WTC11 (cell line): ENCODE measurements at regions not wholly inside any gene's neighbourhood (a gene's known extent, or its start where the extent isn't known, plus 50 kb on each side); places are given as distances from the start of the nearest gene placed in this dataset.

Experiments used
- ATAC-seq: fragments of 200-7000 bp; cut with Tn5 transposase; 2 replicates; pipeline ENCODE4 v1.10.0; 2021; ENCODE audit warnings: mild to moderate bottlenecking, moderate library complexity
- CTCF ChIA-PET: fragments of 300-600 bp; sonication (Branson Sonifier 250); formaldehyde crosslinking; loops from one replicate; lab custom pipeline; 2021; ENCODE audit warnings: antibody characterized with exemption; lab: Charles Lee
- POLR2A ChIA-PET: fragments of 350-600 bp; sonication (Branson Sonifier 250); formaldehyde crosslinking; loops from one replicate; lab custom pipeline; 2021; ENCODE audit warnings: antibody characterized with exemption; lab: Charles Lee
- DNase-seq: peaks from one replicate; pipeline ENCODE4 v3.0.0; 2021; ENCODE audit warnings: low spot score
- H3K27ac Mint-ChIP-seq: 2 replicates; pipeline ENCODE4 v1.8.0; 2021; ENCODE audit warnings: mixed read lengths
- H3K27me3 Mint-ChIP-seq: 2 replicates; pipeline ENCODE4 v1.8.0; 2021; ENCODE audit warnings: low read depth, mild to moderate bottlenecking, moderate library complexity, mixed read lengths
- H3K36me3 Mint-ChIP-seq: 2 replicates; pipeline ENCODE4 v1.8.0; 2021; ENCODE audit warnings: mixed read lengths
- H3K4me1 Mint-ChIP-seq: 2 replicates; pipeline ENCODE4 v1.8.0; 2022; ENCODE audit warnings: mixed read lengths
- H3K4me3 Mint-ChIP-seq: 2 replicates; pipeline ENCODE4 v1.8.0; 2021; ENCODE audit warnings: mild to moderate bottlenecking, moderate library complexity, mixed read lengths
- H3K9me3 Mint-ChIP-seq: 2 replicates; pipeline ENCODE4 v1.8.0; 2021; ENCODE audit warnings: mixed read lengths
- ESRRA ChIP-seq: sonication (generic); formaldehyde crosslinking; IDR thresholded peaks from 2 replicates; pipeline ENCODE4 v1.8.1; 2022; ENCODE audit warnings: mild to moderate bottlenecking, missing genetic modification reagents, borderline replicate concordance
- FOXJ3 ChIP-seq: sonication (generic); formaldehyde crosslinking; IDR thresholded peaks from 2 replicates; pipeline ENCODE4 v1.9.0; 2021; ENCODE audit warnings: missing genetic modification reagents, mild to moderate bottlenecking, borderline replicate concordance
- GABPB1 ChIP-seq: sonication (generic); formaldehyde crosslinking; IDR thresholded peaks from 2 replicates; pipeline ENCODE4 v1.8.1; 2023; ENCODE audit warnings: mild to moderate bottlenecking, missing genetic modification reagents
- MYBL2 ChIP-seq: sonication (generic); formaldehyde crosslinking; IDR thresholded peaks from 2 replicates; pipeline ENCODE4 v1.8.1; 2023; ENCODE audit warnings: mild to moderate bottlenecking, moderate library complexity, missing genetic modification reagents
- OVOL2 ChIP-seq: fragments of 250-450 bp; sonication (Bioruptor Pico); IDR thresholded peaks from 2 replicates; pipeline ENCODE4 v1.9.0; 2021; ENCODE audit warnings: mild to moderate bottlenecking, borderline replicate concordance
- TEAD4 ChIP-seq: sonication (generic); formaldehyde crosslinking; IDR thresholded peaks from 2 replicates; pipeline ENCODE4 v1.8.0; 2022; ENCODE audit warnings: mild to moderate bottlenecking, missing genetic modification reagents
- TF ChIP-seq, protein P1 (sequence below): sonication (generic); formaldehyde crosslinking; IDR thresholded peaks from 2 replicates; pipeline ENCODE4 v1.8.1; 2022; ENCODE audit warnings: low read depth, missing genetic modification reagents, borderline replicate concordance
- TF ChIP-seq, protein P2 (sequence below): fragments of 250-450 bp; sonication (Bioruptor Pico); IDR thresholded peaks from 2 replicates; pipeline ENCODE4 v1.9.0; 2021; ENCODE audit warnings: mild to moderate bottlenecking
- TF ChIP-seq, protein P3 (sequence below): sonication (generic); formaldehyde crosslinking; IDR thresholded peaks from 2 replicates; pipeline ENCODE4 v1.8.1; 2023; ENCODE audit warnings: mild to moderate bottlenecking, missing genetic modification reagents
- TF ChIP-seq, protein P4 (sequence below): fragments of 250-450 bp; sonication (Bioruptor Pico); IDR thresholded peaks from 2 replicates; pipeline ENCODE4 v1.8.0; 2021; ENCODE audit warnings: mild to moderate bottlenecking
- TF ChIP-seq, protein P5 (sequence below): sonication (generic); formaldehyde crosslinking; IDR thresholded peaks from 2 replicates; pipeline ENCODE4 v1.8.0; 2022; ENCODE audit warnings: mild to moderate bottlenecking, missing genetic modification reagents
- TF ChIP-seq, protein P6 (sequence below): sonication (generic); formaldehyde crosslinking; IDR thresholded peaks from 2 replicates; pipeline ENCODE4 v1.8.0; 2023; ENCODE audit warnings: mild to moderate bottlenecking, missing genetic modification reagents

DNA sequence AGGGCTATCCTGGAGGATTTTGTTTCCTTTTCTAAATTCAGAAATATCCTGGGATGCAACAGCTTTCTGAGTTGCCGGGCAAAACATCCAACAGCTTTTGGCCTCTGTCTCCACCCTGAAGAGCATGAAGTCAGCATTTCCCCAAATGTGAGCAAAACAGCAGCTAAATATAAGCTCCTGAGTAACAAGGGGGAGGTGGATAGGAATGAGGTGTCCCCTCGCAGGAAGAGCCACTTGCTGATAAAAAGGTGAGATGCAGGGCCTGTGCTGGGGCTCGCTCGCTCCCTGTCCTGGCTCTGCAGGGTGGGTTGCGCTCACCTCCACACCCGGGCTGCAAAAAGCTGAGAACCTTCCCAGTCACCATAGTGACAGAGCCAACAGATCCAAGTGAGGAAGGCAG lies 264.3 kb downstream of the ZEB1 start:
- H3K4me1 Mint-ChIP-seq, result peaks cover 17% of the 10 kb centered on the region
- CTCF ChIA-PET, result interaction anchor here (1.4 to 2.3 kb wide), 2 partner anchors 37 to 115 kb away, joined by 5 to 6 read pairs; no protein-coding TSS in a partner anchor

DNA sequence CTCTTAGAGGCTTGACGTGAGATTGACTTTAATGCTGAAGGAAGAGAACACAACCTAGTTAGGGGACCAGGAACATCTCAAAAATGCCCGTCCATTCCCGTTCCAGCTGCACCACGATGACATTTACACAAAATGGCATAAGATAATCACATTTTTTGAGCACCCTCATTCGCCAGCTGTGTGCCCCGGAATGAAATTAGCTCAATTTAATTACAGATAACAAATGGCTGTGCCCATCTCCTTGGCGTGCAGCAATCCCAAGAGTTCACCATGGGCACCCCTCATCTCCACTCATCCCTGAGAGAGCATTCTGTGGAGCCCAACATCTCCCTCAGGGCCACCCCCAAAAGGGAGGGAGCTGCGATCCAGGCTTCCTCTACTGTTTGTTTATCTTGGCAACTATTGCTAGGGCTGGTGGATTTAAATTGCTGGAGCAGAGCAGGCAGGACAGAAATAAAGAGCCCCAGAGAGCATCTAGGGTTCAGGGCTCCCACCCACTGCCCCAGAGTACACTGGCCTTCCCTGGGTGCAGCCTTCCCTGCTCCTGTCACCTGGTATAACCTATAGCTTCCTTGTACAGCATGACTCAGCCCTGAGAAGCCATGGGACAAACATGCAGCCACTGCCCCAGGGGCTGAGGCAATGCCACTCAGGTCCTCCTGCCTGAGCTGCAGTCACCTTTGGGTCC lies 263.5 kb downstream of the ZEB1 start:
- ChIA-PET CTCF (interaction anchor here (1.0 to 2.3 kb wide), 2 partner anchors 12 to 38 kb away, joined by 3 to 6 read pairs; no protein-coding TSS in a partner anchor), POLR2A (no interaction called here)
- H3K36me3 Mint-ChIP-seq, result peaks cover 10% of the 10 kb centered on the region; the same call in 1 of the 2 replicates
- no peak for TF ChIP-seq MYBL2 (CRISPR knock-in tag)
- no peak for TF ChIP-seq ESRRA (CRISPR knock-in tag)
- TF ChIP-seq, protein P1, sequence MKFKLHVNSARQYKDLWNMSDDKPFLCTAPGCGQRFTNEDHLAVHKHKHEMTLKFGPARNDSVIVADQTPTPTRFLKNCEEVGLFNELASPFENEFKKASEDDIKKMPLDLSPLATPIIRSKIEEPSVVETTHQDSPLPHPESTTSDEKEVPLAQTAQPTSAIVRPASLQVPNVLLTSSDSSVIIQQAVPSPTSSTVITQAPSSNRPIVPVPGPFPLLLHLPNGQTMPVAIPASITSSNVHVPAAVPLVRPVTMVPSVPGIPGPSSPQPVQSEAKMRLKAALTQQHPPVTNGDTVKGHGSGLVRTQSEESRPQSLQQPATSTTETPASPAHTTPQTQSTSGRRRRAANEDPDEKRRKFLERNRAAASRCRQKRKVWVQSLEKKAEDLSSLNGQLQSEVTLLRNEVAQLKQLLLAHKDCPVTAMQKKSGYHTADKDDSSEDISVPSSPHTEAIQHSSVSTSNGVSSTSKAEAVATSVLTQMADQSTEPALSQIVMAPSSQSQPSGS (CRISPR knock-in tag), result no peak
- no peak for TF ChIP-seq OVOL2
- TF ChIP-seq, protein P2, sequence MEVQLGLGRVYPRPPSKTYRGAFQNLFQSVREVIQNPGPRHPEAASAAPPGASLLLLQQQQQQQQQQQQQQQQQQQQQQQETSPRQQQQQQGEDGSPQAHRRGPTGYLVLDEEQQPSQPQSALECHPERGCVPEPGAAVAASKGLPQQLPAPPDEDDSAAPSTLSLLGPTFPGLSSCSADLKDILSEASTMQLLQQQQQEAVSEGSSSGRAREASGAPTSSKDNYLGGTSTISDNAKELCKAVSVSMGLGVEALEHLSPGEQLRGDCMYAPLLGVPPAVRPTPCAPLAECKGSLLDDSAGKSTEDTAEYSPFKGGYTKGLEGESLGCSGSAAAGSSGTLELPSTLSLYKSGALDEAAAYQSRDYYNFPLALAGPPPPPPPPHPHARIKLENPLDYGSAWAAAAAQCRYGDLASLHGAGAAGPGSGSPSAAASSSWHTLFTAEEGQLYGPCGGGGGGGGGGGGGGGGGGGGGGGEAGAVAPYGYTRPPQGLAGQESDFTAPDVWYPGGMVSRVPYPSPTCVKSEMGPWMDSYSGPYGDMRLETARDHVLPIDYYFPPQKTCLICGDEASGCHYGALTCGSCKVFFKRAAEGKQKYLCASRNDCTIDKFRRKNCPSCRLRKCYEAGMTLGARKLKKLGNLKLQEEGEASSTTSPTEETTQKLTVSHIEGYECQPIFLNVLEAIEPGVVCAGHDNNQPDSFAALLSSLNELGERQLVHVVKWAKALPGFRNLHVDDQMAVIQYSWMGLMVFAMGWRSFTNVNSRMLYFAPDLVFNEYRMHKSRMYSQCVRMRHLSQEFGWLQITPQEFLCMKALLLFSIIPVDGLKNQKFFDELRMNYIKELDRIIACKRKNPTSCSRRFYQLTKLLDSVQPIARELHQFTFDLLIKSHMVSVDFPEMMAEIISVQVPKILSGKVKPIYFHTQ (CRISPR knock-in tag), result no peak
- H3K27ac Mint-ChIP-seq, result no peak overlapping the region
- ATAC-seq, result no peak
- H3K27me3 Mint-ChIP-seq, result no peaks in the 10 kb centered on the region; the same call in none of the 2 replicates
- H3K4me3 Mint-ChIP-seq, result no peak overlapping the region
- DNase-seq, result no peak
- H3K9me3 Mint-ChIP-seq, result peaks cover 34% of the 10 kb centered on the region
- peaks cover 17% of the 10 kb centered on the region for H3K4me1 Mint-ChIP-seq

More for the DNA sequence above, 264.3 kb downstream of the ZEB1 start:
- Mint-ChIP-seq H3K9me3 (peaks cover 28% of the 10 kb centered on the region), H3K4me3 (no peak overlapping the region), H3K27ac (no peak overlapping the region), H3K36me3 (peaks cover 9% of the 10 kb centered on the region; the same call in 1 of the 2 replicates), H3K27me3 (no peaks in the 10 kb centered on the region; the same call in none of the 2 replicates)
- ATAC-seq (peak; percentile 46; the same call in 1 of the 2 replicates), DNase-seq (no peak)
- POLR2A ChIA-PET, result no interaction called here
- TF ChIP-seq FOXJ3 (no peak), GABPB1 (no peak), TEAD4 (CRISPR knock-in tag) (no peak)
- TF ChIP-seq, protein P3, sequence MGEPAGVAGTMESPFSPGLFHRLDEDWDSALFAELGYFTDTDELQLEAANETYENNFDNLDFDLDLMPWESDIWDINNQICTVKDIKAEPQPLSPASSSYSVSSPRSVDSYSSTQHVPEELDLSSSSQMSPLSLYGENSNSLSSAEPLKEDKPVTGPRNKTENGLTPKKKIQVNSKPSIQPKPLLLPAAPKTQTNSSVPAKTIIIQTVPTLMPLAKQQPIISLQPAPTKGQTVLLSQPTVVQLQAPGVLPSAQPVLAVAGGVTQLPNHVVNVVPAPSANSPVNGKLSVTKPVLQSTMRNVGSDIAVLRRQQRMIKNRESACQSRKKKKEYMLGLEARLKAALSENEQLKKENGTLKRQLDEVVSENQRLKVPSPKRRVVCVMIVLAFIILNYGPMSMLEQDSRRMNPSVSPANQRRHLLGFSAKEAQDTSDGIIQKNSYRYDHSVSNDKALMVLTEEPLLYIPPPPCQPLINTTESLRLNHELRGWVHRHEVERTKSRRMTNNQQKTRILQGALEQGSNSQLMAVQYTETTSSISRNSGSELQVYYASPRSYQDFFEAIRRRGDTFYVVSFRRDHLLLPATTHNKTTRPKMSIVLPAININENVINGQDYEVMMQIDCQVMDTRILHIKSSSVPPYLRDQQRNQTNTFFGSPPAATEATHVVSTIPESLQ (CRISPR knock-in tag), result no peak
- TF ChIP-seq, protein P4, sequence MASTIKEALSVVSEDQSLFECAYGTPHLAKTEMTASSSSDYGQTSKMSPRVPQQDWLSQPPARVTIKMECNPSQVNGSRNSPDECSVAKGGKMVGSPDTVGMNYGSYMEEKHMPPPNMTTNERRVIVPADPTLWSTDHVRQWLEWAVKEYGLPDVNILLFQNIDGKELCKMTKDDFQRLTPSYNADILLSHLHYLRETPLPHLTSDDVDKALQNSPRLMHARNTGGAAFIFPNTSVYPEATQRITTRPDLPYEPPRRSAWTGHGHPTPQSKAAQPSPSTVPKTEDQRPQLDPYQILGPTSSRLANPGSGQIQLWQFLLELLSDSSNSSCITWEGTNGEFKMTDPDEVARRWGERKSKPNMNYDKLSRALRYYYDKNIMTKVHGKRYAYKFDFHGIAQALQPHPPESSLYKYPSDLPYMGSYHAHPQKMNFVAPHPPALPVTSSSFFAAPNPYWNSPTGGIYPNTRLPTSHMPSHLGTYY (CRISPR knock-in tag), result no peak
- TF ChIP-seq, protein P5, sequence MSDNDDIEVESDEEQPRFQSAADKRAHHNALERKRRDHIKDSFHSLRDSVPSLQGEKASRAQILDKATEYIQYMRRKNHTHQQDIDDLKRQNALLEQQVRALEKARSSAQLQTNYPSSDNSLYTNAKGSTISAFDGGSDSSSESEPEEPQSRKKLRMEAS (CRISPR knock-in tag), result no peak
- TF ChIP-seq, protein P6, sequence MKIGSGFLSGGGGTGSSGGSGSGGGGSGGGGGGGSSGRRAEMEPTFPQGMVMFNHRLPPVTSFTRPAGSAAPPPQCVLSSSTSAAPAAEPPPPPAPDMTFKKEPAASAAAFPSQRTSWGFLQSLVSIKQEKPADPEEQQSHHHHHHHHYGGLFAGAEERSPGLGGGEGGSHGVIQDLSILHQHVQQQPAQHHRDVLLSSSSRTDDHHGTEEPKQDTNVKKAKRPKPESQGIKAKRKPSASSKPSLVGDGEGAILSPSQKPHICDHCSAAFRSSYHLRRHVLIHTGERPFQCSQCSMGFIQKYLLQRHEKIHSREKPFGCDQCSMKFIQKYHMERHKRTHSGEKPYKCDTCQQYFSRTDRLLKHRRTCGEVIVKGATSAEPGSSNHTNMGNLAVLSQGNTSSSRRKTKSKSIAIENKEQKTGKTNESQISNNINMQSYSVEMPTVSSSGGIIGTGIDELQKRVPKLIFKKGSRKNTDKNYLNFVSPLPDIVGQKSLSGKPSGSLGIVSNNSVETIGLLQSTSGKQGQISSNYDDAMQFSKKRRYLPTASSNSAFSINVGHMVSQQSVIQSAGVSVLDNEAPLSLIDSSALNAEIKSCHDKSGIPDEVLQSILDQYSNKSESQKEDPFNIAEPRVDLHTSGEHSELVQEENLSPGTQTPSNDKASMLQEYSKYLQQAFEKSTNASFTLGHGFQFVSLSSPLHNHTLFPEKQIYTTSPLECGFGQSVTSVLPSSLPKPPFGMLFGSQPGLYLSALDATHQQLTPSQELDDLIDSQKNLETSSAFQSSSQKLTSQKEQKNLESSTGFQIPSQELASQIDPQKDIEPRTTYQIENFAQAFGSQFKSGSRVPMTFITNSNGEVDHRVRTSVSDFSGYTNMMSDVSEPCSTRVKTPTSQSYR (CRISPR knock-in tag), result no peak
